Effector memory CD4-positive, alpha-beta T cell (primary cell): ENCODE measurements at regions not wholly inside any gene's neighbourhood (a gene's known extent, or its start where the extent isn't known, plus 50 kb on each side); places are given as distances from the start of the nearest gene placed in this dataset.

Experiments used
- DNase-seq, 3 donors: peaks; one replicate each; pipeline ENCODE4 v3.0.0-alpha.2; 2020
- H3K27ac ChIP-seq: 2 replicates; pipeline ENCODE4 v1.7.0; 2013; ENCODE audit warnings: mild to moderate bottlenecking, low read length, moderate library complexity; ENCODE audit not compliant: insufficient read depth, poor library complexity, severe bottlenecking
- H3K27me3 ChIP-seq: replicated peaks from 2 replicates; pipeline ENCODE4 v1.7.0; 2013; ENCODE audit warnings: mild to moderate bottlenecking, low read length; ENCODE audit not compliant: insufficient read depth, control insufficient read depth, poor library complexity, severe bottlenecking
- H3K36me3 ChIP-seq: 2 replicates; pipeline ENCODE4 v1.7.0; 2013; ENCODE audit warnings: mild to moderate bottlenecking, low read length, moderate library complexity; ENCODE audit not compliant: control insufficient read depth, insufficient read depth
- H3K4me1 ChIP-seq: 2 replicates; pipeline ENCODE4 v1.7.0; 2013; ENCODE audit warnings: low read length, mild to moderate bottlenecking; ENCODE audit not compliant: control insufficient read depth, insufficient read depth, poor library complexity, severe bottlenecking
- H3K4me3 ChIP-seq: 2 replicates; pipeline ENCODE4 v1.7.0; 2013; ENCODE audit warnings: low read length, low read depth, mild to moderate bottlenecking; ENCODE audit not compliant: insufficient read depth, poor library complexity, severe bottlenecking
- H3K9me3 ChIP-seq: 2 replicates; pipeline ENCODE4 v1.7.0; 2013; ENCODE audit warnings: mild to moderate bottlenecking, low read length, moderate library complexity; ENCODE audit not compliant: control insufficient read depth

- Histone ChIP-seq H3K4me1 (no peaks in the 10 kb centered on the region), H3K27ac (no peak overlapping the region), H3K9me3 (no peaks in the 10 kb centered on the region), H3K36me3 (no peaks in the 10 kb centered on the region), H3K4me3 (no peak overlapping the region), H3K27me3 (no peaks in the 10 kb centered on the region)
- no peak for DNase-seq
Observed at GRCh38 chr5:96236051-96236450, 197.0 kb downstream of the PCSK1 start.

GRCh38 chr5:96235008-96235910 is 197.8 kb downstream of the PCSK1 start:
- no peak overlapping the region for H3K4me3 ChIP-seq

GRCh38 chr5:96232602-96233001 is 200.4 kb downstream of the PCSK1 start:
- no peaks in the 10 kb centered on the region for H3K27me3 ChIP-seq
- no peak overlapping the region for H3K4me3 ChIP-seq
- no peaks in the 10 kb centered on the region for H3K4me1 ChIP-seq
- no peaks in the 10 kb centered on the region for H3K36me3 ChIP-seq
- no peaks in the 10 kb centered on the region for H3K9me3 ChIP-seq
- H3K27ac ChIP-seq = no peak overlapping the region
- no peak for DNase-seq

More at GRCh38 chr5:96235008-96235910, 197.8 kb downstream of the PCSK1 start:
- H3K9me3 ChIP-seq = no peaks in the 10 kb centered on the region
- DNase-seq = no peak
- no peaks in the 10 kb centered on the region for H3K27me3 ChIP-seq
- H3K27ac ChIP-seq = no peak overlapping the region
- H3K4me1 ChIP-seq = no peaks in the 10 kb centered on the region
- H3K36me3 ChIP-seq = no peaks in the 10 kb centered on the region

- H3K9me3 ChIP-seq = no peaks in the 10 kb centered on the region
- DNase-seq = no peak
- no peaks in the 10 kb centered on the region for H3K27me3 ChIP-seq
- no peak overlapping the region for H3K27ac ChIP-seq
- no peaks in the 10 kb centered on the region for H3K4me1 ChIP-seq
- H3K4me3 ChIP-seq = no peak overlapping the region
- no peaks in the 10 kb centered on the region for H3K36me3 ChIP-seq
Observed at GRCh38 chr5:96229188-96229587, 203.9 kb downstream of the PCSK1 start.

GRCh38 chr5:96228408-96228807 is 204.6 kb downstream of the PCSK1 start:
- Histone ChIP-seq H3K9me3 (no peaks in the 10 kb centered on the region), H3K4me3 (no peak overlapping the region), H3K27me3 (no peaks in the 10 kb centered on the region), H3K36me3 (no peaks in the 10 kb centered on the region), H3K4me1 (no peaks in the 10 kb centered on the region), H3K27ac (no peak overlapping the region)
- DNase-seq = no peak

GRCh38 chr5:96227957-96228356 is 205.1 kb downstream of the PCSK1 start:
- H3K27me3 ChIP-seq = no peaks in the 10 kb centered on the region
- no peaks in the 10 kb centered on the region for H3K36me3 ChIP-seq
- no peak for DNase-seq
- H3K4me3 ChIP-seq = no peak overlapping the region
- no peaks in the 10 kb centered on the region for H3K9me3 ChIP-seq
- no peak overlapping the region for H3K27ac ChIP-seq
- H3K4me1 ChIP-seq = no peaks in the 10 kb centered on the region

GRCh38 chr5:96226941-96227552 is 206.0 kb downstream of the PCSK1 start:
- no peaks in the 10 kb centered on the region for H3K9me3 ChIP-seq
- H3K4me3 ChIP-seq = no peak overlapping the region
- DNase-seq = no peak
- no peak overlapping the region for H3K27ac ChIP-seq
- no peaks in the 10 kb centered on the region for H3K36me3 ChIP-seq
- no peaks in the 10 kb centered on the region for H3K27me3 ChIP-seq
- H3K4me1 ChIP-seq = no peaks in the 10 kb centered on the region

- Histone ChIP-seq H3K27ac (no peak overlapping the region), H3K36me3 (no peaks in the 10 kb centered on the region), H3K27me3 (no peaks in the 10 kb centered on the region), H3K4me1 (no peaks in the 10 kb centered on the region), H3K9me3 (no peaks in the 10 kb centered on the region), H3K4me3 (no peak overlapping the region)
- no peak for DNase-seq
Observed at GRCh38 chr5:96222129-96222528, 210.9 kb downstream of the PCSK1 start.

GRCh38 chr5:96220610-96221390 is 212.2 kb downstream of the PCSK1 start:
- DNase-seq = no peak
- Histone ChIP-seq H3K27ac (no peak overlapping the region), H3K27me3 (no peaks in the 10 kb centered on the region), H3K9me3 (no peaks in the 10 kb centered on the region), H3K36me3 (no peaks in the 10 kb centered on the region), H3K4me1 (no peaks in the 10 kb centered on the region), H3K4me3 (no peak overlapping the region)
